Amygdala (tissue), 56 donors: ENCODE measurements at regions not wholly inside any gene's neighbourhood (a gene's known extent, or its start where the extent isn't known, plus 50 kb on each side); places are given as distances from the start of the nearest gene placed in this dataset.
A peak's percentile ranks its signal among the peaks of the same experiment; 100 is the strongest.
"Not testable (repeated sequence)": the region's sequence is repeated elsewhere in the genome, so short reads cannot be mapped to it uniquely, and the experiment has no call there.

ENCODE experiments used
- DNase-seq, 56 donors: peaks; one replicate each; lab custom pipeline; 2025; lab: John Stamatoyannopoulos, UW

DNA sequence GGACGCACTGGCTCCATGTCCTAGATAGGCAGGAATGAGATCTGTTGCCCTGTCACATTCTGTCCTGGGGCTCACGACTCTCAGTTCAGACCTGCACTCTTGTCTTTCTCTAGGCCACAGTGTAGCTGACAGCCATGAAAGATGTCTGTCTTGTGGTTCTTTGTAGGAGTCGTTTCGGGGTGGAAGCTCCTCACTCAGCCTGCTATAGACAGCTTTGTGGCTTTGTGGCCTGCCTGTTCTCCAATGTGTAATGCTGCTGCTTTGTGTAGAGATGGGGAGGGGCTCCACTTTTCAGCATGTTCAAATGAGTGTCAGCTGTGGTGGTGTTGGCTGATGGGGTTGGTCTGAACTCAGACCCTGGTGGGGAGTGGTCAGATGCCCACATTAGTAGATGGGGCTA is 410.7 kb downstream of the ACTR3B start:
- DNase-seq, result no peak

DNA sequence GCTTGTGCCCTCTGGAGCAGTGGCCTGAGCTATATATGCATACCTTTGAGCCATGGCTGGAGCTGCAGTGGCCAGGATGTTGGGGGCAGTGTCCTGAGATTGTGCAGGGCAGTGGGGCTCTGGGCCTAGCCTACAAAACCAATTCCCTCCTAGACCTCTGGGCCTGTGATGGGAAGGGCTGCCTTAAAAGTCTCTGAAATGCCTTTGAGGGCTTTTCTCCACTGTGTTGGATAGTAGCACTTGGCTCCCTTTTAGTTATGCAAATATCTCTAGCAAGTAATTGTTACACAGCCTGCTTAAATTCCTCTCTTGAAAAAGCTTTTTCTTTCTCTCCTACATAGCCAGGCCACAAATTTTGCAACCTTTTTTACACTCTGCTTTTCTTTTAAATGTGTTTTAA is 426.4 kb downstream of the ACTR3B start:
- no peak for DNase-seq

DNA sequence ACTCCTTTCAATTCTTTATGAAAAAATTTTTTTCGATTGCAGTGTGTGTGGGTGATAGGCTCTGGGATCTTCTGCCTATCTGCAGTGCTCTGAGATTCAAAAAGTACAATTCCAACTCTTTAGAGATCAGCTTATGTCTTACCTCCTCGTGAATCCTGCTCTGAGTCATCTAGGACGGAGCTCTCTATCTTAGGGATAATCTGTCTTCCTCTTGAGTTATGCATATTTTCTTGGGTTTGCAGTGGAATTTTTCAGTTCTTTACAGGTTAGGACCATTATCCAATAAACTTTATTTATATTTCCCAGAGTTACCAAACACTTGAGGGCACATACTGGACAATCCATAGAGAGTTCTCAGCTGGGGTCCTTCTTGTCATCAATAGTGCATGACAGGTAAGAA is 428.6 kb downstream of the ACTR3B start:
- no peak for DNase-seq

DNA sequence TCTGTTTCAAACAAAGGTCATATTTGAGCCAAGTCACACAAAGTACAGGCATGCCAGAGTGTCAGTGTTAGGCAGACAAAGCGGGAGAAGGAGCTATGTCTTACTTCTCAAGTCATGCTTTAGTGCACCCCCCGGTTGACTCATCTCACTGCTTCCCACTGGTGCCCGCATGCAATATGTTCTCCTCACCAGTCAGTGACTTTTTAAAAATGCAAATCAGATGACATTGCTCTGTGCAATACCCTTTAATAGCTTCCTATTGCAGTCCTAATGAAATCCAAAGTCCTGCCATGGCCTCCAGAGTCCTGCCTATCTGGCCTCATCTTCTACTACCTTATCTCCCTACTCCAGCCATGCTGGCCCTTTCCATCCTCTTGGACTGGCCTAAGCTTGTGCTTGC is 429.1 kb downstream of the ACTR3B start:
- no peak for DNase-seq

DNA sequence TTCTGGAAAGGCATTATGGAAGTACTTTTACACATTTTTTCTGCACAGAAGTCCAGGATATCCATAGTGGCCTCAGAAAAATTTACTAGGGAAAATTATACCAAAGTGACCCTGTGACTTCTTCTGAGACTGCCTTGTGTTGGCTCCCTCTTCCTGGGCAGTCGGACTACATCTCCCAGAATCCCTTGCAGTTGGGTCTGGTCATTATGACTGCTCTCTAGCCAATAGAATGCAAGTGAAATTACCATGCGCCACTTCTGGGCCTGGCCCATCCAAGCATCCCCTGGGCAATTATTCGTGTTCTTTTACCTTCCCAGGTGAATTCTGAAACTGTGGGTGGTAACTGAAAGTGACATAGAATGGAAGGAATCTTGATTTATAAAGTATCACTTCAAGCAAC is 430.9 kb downstream of the ACTR3B start:
- DNase-seq, result no peak

DNA sequence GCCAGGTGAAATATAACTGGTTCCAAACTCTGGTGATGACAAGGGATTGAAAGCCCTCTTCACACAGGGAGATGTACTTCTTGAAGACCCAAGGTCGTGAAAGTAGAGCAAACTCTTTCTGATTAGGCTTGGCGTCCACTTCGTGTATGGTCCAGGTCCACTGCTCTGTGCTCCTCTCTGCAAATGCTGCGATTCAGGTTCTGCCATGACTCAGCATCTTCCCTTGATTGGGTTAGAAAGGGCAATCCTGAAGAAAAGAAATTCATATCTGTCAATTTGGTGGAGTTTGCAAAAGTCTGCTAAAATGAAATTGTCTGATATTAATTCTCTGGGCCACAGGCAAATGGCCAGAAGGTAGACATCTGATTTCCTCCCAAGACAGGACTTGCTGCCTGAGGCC is 431.4 kb downstream of the ACTR3B start:
- no peak for DNase-seq

DNA sequence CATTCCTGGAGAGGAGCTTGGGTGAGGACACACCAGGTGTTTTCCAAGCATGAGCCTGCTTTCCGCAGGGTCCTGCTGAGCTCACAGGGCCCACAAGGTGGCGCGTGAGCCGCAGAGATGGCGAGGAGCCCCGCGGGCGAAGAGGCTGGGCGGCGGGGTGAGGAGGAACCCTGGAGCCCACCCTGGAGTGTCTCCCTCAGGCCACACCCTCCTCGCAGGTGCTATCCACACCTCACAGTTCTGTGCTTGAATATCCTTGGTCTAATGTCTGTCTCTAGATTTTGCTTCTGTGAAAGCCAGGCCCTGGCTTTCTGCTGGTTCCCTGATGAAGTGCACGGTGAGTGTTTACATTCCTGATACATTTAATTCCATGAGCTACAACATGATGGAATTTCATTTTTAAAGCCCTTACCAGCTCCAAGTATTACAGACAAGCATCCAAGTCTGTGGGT is 433.6 kb downstream of the ACTR3B start:
- peak in 30 of 56 donors; percentile 1 to 63 (median 10) for DNase-seq

DNA sequence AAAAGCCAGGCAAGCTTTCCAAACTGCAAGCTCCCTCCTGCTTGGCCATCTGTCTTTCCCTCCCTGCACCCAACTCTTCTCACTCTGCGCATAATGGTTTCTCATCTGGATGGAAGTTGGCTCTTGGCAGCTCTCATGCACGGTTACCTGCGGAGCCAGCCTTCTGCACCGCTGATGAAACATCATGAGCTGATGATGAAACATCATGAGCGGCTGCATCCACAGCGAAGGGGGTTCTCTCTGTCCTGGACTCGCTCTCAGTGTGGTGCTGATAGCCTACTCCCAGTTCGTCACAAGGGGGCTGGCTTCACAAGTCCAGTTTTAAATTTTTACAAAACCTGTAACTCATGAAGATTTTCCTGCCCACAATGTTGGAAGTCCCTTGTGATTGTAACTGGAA is 457.5 kb downstream of the ACTR3B start:
- no peak for DNase-seq

DNA sequence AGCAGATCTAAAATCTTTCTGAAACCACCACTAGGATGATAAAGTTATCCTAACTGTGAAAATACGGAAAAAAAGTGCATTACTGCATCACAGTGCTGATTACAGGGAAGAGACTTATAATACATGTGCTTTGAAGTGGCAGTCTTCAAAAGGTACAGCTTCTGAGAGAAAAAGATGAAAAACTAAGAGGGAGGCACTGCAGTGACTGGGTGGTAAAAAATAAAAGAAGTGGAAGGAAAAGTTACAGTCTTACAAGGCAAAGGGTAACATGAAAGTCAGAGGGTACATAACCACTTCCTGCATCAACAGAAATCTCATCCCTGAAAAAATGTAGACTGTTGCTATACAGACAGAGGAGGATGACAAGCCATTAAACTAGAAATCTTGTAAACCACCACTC is 465.3 kb downstream of the ACTR3B start:
- no peak for DNase-seq

DNA sequence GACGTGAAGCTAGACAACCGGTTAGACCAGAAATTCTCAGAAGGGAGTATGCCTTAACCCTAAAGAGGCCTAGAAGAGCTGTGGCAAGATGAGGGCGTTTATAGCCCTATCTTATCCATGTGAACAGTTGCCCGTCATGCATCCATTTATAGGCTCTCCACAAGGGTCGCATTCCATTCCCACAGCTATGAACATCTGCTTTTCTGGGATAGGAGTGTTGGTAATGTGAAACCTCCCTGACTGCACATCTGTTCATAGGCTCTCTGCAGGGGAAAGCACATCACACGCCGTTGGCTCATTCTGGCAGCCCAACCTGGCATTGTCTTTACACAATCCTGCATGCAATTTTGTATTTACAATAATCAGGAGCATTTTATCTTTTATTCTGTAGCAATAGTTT is 485.6 kb downstream of the ACTR3B start:
- DNase-seq, result not testable (repeated sequence)

DNA sequence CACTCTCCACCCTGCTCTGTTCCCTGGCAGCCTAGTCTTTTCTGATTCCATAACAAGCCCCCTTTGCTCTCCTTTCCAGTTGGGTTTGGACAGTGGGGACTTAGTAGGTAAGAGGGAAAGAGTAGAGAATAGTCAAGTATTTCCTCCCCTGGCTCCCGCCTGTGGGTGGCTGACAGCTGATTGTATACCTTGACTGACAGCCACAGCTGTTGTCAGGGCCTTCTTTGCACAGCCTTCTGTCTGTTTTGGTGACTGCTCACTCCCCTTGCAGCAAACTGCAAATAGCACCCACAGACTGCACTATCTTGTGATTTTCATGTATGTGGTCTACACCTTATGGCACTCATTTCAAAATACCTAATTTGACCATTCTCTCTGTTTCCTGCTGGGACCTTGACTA is 486.3 kb downstream of the ACTR3B start:
- DNase-seq, result no peak

DNA sequence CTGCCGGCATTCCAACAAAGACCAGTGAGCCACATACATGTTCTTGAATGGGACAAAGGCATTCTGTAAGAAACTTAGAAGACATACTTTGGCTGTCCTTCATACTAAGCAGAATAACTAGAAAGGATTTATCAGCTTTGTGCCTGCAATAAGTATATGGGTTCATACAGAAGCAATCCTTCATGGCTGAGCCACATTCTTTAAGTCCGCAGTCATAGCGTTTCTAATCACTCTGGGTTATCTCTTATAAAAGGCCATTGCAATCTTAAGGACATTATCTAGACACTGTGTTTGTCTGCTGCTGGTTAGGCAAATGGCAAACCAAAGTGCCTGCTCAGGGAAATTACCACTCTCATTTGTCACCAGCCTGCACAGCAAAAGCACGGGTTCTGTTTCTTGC is 488.4 kb downstream of the ACTR3B start:
- DNase-seq, result no peak

DNA sequence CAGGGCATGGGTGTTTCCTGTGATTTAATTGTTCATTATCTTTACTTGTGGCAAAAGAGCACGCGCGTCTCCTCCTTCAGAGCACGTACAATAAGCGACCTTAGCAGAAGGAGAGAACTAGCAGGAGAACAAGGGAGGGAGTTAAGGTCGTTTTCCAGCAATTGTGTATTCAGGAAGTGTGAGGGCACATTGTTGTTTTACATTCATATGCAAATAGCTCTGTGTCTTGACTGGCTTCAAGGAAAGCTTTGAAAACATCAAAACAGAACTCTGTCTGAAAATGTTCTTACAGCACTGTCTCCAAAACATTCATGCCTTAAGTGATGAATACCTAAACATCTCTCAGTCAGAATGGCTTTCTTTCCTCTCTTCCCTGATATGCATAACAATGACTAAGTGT is 499.1 kb downstream of the ACTR3B start:
- DNase-seq, result no peak

DNA sequence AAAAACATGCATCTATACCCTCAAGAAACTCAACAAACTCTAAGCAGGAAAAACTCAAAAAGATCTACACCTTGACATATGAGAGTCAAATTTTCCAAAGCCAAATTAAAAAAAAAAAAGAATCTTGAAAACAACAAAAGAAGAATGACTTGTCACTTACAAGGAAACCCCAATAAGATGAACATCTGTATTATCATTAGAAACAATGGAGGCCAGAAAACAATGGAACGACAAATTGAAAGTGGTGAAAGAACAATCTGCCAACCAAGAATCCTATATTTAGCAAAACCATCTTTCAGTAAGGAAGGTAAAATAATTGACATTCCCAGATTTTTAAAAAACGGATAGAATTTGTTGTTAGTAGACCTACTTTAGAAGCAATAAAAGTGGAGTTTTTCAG is 516.8 kb downstream of the ACTR3B start:
- no peak for DNase-seq

DNA sequence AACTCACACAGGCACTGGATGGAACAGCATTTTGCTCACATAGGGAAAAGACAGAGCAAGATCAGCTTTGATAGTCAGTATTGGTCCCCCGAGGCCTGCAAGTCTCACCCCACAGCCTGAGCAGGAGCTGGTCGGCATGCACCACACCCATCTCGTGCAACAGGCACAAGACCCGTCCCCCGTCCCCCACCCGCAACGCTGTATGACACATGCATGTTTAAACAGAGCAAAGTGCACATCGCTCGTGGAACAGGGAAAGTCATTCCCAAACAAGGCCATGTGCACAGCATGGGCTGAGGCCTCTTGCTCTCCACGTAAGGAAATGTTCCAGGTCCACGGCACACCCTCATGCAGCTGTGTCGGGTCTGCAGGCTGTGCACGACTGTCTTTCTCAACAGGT is 527.2 kb downstream of the ACTR3B start:
- DNase-seq, result no peak

DNA sequence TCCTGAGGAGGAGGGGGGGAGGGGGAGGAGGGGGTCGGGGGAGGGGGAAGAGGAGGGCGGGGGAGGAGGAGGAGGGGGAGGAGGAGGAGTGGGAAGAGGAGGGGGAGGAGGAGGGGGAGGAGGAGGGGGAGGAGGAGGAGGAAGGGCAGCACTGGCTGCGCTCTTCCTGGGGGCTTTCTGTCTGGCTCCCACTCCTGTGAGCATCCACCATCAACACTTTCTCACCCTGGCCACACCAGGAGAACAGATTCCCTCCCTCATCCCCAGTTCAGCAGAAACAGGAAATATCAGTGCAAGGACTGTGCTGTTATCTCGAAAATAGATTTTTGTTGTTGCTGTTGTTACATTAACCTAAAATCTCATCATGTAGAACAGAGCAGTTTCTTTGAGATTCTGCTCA is 530.5 kb downstream of the ACTR3B start:
- no peak for DNase-seq

DNA sequence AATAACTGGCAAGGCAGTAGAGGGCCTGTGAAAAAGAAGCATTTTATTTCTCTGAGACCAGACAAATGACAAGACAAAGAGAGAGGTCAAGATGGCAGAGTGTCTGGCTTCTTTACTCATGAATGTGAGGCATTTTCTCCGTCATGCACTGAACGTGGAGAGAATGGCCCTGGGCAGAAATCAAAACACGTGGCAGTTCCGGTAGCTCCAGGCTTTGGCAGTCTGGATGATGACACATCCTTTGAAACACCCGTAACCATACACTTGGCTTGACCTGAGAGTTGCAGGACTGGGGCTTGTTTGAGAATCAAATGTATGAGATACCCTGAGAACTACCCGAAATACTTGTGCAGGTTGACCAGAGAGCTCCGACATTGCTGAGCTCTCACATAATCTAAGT is 537.6 kb downstream of the ACTR3B start:
- DNase-seq, result no peak

DNA sequence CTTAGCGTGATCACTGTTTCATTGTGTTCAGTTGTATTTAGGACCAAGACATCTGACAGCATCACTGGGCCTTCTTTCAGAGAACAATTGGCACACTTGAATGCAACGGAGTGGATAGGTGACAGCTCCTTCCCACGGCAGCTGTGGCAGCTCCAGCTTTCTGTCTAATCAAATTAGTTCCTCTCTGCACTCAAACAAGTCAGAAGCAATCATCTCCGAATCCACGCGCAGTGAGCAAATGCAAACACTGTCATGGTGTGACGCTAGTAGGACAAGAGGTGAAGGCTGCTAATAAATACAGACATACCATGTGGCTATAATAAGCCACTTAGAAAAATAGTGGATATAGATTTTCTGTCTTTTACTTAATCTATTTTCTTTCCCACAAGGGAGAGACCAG is 542.4 kb downstream of the ACTR3B start:
- DNase-seq, result no peak

DNA sequence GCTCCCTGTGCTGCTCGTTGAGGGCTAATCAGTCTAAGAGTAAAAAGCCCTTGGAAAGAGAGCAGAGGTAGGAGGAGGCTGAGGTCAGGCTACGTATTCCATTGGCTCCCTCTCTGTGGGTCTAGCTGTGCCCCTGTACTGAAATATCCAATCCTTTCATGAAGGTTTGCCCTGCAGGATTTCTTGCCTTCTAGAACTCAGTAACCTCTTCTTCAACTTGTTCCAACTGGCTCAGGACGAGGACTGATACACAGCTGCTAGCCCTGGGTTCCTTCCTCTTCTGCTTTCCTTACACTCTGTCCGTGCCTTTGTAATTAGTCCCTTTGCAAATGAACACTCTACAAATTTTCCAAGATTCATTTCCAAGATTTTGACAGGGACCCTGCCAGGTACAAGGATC is 560.5 kb downstream of the ACTR3B start:
- DNase-seq, result no peak

DNA sequence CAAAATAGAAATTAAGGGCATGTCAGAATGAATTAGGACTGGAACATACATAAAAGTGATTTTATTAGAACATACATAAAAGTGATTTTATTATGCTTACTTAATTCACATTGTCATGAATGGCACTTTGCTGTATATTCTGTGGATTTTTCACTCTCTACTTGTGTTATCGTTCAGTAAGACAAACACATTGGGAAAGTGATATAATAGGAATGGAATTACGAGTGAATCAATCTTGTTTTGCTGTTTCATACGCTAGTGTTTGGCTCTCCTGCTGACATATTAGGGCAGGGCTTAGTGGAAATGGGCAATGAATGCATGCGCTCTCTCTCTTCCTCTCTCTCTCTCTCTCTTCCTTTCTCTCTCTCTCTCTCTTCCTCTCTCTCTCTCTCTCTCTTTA is 561.1 kb downstream of the ACTR3B start:
- no peak for DNase-seq

DNA sequence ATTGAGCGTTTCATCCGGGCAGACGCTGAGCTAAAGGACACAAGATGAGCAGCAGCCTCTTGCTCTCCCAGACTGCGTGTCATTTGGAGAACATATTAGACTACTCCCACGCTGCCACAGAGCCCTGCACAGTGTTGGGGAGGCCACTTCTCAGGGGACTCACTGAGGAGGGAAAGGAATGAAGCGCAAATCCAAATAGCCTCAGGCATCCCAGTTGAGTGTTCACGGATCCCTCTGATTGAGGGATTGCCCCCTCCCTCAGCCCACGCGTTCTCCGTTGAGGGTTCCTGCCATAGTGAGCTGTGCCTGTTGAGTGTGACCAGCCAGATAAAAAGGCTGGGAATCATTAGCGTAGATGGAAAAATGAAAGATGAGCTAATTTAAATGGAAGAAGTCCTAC is 563.4 kb downstream of the ACTR3B start:
- no peak for DNase-seq

DNA sequence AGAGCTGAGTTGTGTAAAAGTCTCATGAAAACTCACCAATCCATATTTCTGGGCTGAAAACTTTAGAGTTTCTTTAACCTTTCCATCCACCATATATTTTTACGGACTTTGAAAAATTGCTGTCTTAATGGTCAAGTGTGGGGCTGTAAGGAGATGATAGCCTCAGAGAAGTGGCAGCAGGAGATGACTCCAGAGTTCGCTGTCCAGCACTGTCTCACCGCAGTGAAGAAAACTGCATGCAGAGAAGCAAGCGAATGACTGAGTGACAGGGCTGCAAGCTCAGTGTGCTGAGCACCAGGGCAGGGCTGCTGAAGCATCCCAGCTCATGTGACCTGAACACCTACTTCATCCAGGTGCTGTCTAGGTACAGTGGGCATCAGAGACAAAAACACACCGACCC is 564.5 kb downstream of the ACTR3B start:
- no peak for DNase-seq

DNA sequence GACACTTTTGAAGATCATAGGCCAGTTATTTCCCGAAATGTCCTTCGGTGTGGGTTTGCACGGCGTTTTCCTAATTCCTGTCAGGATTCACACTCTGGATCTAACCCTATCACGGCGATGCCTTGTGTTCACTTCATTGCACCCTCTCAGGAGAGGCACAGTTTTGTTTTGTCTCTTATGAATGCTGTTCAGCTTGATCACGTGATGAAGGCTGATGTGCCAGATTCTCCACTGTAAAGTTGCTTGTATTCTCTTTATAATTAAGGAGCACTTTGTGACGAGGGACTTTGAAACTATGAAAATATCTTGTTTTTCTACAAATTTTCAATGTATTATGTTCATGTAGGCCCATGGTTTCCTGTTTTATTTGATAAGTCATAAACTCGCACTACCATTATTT is 568.1 kb downstream of the ACTR3B start:
- no peak for DNase-seq

DNA sequence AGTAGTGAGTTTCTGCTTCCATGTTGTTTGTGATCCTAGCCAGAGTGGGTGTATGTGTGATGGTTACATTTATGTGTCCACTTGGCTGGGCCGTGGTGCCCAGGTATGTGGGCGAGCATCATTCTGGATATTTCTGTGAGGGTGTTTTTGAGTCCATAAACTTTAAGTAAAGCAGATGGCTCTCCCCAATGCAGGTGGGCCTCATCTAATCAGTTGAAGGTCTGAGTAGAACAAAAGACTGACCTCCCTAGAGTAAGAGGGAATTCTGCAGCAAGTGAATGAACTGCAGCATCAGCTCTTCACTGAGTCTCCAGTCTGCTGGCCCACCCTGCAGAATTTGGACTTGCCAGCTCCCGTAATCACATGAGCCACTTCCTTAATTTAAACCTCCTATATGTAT is 571.9 kb downstream of the ACTR3B start:
- DNase-seq, result no peak
